ENCODE measurements at regions not wholly inside any gene's neighbourhood (a gene's known extent, or its start where the extent isn't known, plus 50 kb on each side); places are given as distances from the start of the nearest gene placed in this dataset.

DNA sequence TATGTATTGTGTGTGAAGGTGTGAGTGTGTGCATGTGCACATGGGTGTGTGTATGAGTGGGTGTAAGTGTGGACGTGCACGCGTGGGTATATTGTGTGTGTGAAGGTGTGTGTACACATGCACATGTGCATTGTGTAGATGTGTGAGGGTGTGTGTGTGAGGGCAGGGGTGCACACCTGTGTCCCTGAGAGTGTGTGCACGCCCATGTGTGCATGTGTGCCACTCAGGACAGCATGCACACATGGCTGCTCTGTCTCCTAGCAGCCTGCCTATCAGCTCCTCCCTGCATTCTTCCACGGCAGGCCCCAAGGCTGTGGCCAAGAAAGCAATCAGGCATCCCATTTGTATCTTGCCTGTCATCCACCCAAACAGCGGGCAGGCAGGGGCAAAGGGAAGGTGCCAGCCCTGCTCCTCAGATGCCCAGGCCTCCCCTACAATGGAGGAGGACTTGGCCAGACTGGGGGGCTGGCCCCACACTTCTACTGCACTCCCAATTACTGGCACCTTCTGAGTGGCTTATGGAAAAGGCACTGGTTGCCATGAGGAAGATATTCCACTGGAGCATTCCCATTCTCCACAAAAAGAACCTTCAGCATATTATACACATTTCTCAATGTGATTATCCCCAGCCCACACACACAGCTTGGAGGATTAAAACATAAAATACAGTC lies 380.4 kb upstream of the ZMIZ1 start:
- no peak for DNase-seq (ENCODE audit: low read depth)
- no peak overlapping the region for H3K4me3 ChIP-seq (ENCODE audit: low read depth, low read length)
- in situ Hi-C loops (cut with HindIII; ENCODE audit: low sequenced_read_pairs) = no loop called here
- no peak for TF ChIP-seq CTCF (IDR thresholded peaks at IDR 0.05; ENCODE audit: low read depth, low read length, missing control alignments)

DNA sequence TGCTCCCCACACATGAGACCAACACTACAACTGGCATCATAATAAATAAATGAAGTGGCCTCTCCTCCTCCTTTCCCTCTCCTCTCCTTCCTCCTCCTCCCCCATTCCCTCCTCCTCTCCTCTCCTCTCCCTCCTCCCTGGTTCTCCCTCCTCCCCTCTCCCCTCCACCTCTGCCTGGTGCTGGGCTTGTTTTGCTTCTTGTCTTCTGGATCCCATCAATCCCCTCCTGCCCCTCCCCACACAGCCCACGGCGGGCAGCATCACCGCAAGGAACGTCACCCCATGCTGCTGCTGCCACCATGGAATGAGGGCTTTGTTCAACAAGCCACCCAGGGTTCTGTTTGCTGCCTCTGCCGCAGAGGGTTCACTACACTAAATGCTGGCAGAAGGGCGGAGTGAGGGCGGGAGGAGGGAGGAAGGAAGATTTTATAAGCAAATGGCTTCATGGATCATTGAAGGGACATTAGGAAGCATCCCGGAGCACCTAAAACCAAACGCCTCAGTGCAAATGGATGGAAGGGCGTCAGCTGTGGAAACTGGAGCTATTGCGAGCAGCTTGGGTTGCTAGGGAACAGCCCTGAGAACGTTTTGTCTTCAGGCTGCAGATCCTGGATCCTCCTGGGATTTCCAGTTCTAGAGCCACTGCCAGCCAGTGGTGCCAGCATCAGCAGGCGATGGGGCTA lies 379.7 kb upstream of the ZMIZ1 start:
- TF ChIP-seq CTCF (IDR thresholded peaks at IDR 0.05; ENCODE audit: low read depth, low read length, missing control alignments) = no peak
- in situ Hi-C loops (cut with HindIII; ENCODE audit: low sequenced_read_pairs) = no loop called here
- DNase-seq (ENCODE audit: low read depth) = no peak
- no peak overlapping the region for H3K4me3 ChIP-seq (ENCODE audit: low read depth, low read length)

GRCh38 chr10:78689584-78689935 lies 379.2 kb upstream of the ZMIZ1 start:
- H3K4me3 ChIP-seq (ENCODE audit: low read depth, low read length) = no peak overlapping the region
- in situ Hi-C loops (cut with HindIII; ENCODE audit: low sequenced_read_pairs) = no loop called here
- no peak for TF ChIP-seq CTCF (IDR thresholded peaks at IDR 0.05; ENCODE audit: low read depth, low read length, missing control alignments)
- DNase-seq (ENCODE audit: low read depth) = no peak

DNA sequence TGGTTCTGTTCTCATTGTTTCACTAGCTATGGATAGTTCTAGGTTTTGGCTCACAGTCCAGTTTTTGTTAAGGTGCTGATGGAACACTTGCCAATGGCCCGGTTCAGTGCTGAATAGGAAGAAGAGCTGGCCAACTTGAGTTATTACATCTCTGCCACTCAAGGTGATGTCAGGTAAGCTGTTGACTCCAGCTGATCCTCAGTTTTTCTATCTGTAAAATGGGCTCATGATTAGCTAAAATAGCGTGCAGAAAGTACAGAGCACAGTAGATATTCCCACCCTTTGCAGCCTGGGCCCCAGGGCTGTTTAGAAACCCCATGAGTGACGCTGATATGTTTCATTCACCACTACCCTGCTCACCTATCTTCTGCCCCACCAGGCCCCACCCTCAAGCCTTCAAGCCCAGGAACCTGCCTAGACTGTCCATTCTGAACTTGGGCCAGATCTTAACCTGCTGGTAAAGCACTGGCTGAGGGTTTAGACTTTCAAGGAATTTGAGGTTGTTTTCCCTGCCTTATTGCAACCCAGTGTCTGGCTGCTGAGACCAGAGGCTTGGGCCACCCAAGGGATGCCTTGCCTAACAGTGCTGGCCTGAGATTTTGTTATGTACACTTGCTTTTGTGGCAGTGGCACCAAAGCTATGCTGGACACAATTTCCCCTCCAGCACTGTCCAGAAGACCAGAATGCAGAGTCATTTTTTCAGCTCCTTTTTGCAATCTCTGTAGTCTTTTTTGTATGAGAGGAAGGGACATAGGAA lies 378.2 kb upstream of the ZMIZ1 start:
- no peak overlapping the region for H3K4me3 ChIP-seq (ENCODE audit: low read depth, low read length)
- in situ Hi-C loops (cut with HindIII; ENCODE audit: low sequenced_read_pairs) = no loop called here
- TF ChIP-seq CTCF (IDR thresholded peaks at IDR 0.05; ENCODE audit: low read depth, low read length, missing control alignments) = no peak
- no peak for DNase-seq (ENCODE audit: low read depth)

DNA sequence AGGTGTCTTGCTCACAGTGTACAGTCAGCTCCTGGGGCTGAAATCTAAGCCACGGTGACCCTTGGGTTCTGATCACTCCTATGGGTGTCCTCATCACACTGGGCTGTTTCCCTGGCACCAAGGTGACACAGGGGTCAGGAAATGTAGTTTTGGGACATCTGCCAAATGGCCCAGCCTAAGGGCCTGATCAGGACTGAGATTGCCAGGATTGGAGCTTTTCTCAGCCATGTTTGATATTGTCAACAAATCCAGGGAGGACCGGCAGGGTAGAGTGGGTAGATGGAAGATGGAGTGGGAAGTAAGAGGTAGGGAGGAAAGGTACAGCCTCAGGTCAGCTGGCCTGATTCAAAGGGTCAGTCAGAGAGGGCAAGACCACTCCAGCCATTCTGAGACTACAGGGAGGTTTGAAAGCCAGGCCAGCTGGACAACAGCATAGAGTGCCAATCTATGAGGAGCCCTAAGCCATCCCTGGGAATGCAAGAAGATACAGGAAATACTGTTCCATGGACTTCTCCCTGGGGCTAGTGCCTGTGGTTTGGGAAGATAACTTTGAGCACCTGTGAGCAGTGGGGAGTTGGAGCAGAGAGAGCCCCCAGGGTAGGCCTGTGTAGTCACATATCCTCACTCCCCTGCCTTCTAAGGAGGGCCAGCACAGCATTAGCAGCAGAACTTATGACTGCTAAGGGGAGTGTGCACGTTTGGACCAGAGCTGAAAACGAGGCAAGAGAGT lies 377.3 kb upstream of the ZMIZ1 start:
- in situ Hi-C loops (cut with HindIII; ENCODE audit: low sequenced_read_pairs) = no loop called here
- no peak overlapping the region for H3K4me3 ChIP-seq (ENCODE audit: low read depth, low read length)
- no peak for DNase-seq (ENCODE audit: low read depth)
- TF ChIP-seq CTCF (IDR thresholded peaks at IDR 0.05; ENCODE audit: low read depth, low read length, missing control alignments) = no peak

GRCh38 chr10:78692071-78692470 lies 376.7 kb upstream of the ZMIZ1 start:
- H3K4me3 ChIP-seq (ENCODE audit: low read depth, low read length) = no peak overlapping the region
- in situ Hi-C loops (cut with HindIII; ENCODE audit: low sequenced_read_pairs) = no loop called here
- no peak for TF ChIP-seq CTCF (IDR thresholded peaks at IDR 0.05; ENCODE audit: low read depth, low read length, missing control alignments)
- no peak for DNase-seq (ENCODE audit: low read depth)
